HL-60 (cell line): ENCODE measurements at regions not wholly inside any gene's neighbourhood (a gene's known extent, or its start where the extent isn't known, plus 50 kb on each side); places are given as distances from the start of the nearest gene placed in this dataset.

Experiments used
- POLR2AphosphoS5 ChIP-seq: IDR thresholded peaks from 2 replicates; pipeline ENCODE4 v1.6.1; 2012; ENCODE audit warnings: low read depth
- SPI1 ChIP-seq: IDR thresholded peaks from 2 replicates; pipeline ENCODE4 v1.6.1; 2012; ENCODE audit warnings: low read depth, mild to moderate bottlenecking, borderline replicate concordance
- TF ChIP-seq, protein P1 (sequence below): IDR thresholded peaks from one replicate; pipeline ENCODE4 v1.5.1; 2011; ENCODE audit warnings: low read length, control low read depth, inconsistent platforms; ENCODE audit not compliant: insufficient read depth

DNA sequence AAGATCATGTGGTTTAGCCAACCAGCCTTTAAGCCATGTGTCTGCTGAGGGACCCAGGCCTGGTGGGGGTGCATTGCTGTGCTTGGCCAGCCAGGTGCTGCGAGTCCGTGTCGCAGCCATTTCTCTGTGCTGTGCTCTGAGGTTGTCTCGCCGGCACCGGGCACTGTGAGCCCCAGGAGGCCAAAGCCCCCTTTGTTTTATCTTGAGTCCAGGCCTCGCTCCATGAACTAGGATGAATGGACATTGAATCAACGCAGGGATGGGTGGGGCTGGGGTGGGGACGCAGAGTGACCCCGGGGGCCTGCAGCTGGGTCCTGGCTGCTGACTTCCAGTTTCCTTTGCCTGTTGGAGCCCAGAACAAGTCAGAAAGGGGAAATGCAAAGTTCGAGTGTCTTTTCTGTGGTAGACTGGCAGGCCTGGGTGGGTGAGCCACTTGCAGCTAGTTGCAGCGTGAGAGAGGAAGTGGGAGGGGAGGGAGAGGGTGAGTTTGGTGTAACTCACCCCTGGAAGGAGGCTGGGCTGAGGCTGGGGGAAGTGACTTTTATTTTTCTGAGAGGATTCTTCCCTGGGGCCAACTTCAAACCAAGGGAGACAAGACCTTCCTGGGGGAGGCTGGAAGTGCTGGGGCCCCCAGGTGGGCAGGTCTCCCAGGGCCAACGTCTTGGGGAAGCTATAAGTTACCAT is 324.7 kb downstream of the SEC14L1 start:
- peak; percentile 100 for TF ChIP-seq SPI1
- TF ChIP-seq, protein P1, sequence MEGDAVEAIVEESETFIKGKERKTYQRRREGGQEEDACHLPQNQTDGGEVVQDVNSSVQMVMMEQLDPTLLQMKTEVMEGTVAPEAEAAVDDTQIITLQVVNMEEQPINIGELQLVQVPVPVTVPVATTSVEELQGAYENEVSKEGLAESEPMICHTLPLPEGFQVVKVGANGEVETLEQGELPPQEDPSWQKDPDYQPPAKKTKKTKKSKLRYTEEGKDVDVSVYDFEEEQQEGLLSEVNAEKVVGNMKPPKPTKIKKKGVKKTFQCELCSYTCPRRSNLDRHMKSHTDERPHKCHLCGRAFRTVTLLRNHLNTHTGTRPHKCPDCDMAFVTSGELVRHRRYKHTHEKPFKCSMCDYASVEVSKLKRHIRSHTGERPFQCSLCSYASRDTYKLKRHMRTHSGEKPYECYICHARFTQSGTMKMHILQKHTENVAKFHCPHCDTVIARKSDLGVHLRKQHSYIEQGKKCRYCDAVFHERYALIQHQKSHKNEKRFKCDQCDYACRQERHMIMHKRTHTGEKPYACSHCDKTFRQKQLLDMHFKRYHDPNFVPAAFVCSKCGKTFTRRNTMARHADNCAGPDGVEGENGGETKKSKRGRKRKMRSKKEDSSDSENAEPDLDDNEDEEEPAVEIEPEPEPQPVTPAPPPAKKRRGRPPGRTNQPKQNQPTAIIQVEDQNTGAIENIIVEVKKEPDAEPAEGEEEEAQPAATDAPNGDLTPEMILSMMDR: no peak
- peak; percentile 68 for TF ChIP-seq POLR2AphosphoS5
